IPS-18a (cell line): ENCODE measurements at regions not wholly inside any gene's neighbourhood (a gene's known extent, or its start where the extent isn't known, plus 50 kb on each side); places are given as distances from the start of the nearest gene placed in this dataset.
"Not testable (repeated sequence)": the region's sequence is repeated elsewhere in the genome, so short reads cannot be mapped to it uniquely, and the experiment has no call there.

Experiments
- H3K27ac ChIP-seq: one replicate; pipeline ENCODE4 v1.5.1; 2013; ENCODE audit warnings: low read length
- H3K27me3 ChIP-seq: one replicate; pipeline ENCODE4 v1.6.1; 2013; ENCODE audit warnings: mild to moderate bottlenecking, low read length; ENCODE audit not compliant: control insufficient read depth, insufficient read depth
- H3K36me3 ChIP-seq: one replicate; pipeline ENCODE4 v1.6.1; 2013; ENCODE audit warnings: low read depth, low read length; ENCODE audit not compliant: control insufficient read depth
- H3K4me1 ChIP-seq: one replicate; pipeline ENCODE4 v1.6.1; 2013; ENCODE audit warnings: low read depth, low read length; ENCODE audit not compliant: control insufficient read depth
- H3K4me3 ChIP-seq: one replicate; pipeline ENCODE4 v1.5.1; 2013; ENCODE audit warnings: low read length
- H3K9ac ChIP-seq: one replicate; pipeline ENCODE4 v1.6.1; 2013; ENCODE audit warnings: mild to moderate bottlenecking, low read length, moderate library complexity
- H3K9me3 ChIP-seq: one replicate; pipeline ENCODE4 v1.6.1; 2013; ENCODE audit warnings: low read depth, low read length; ENCODE audit not compliant: control insufficient read depth

- Histone ChIP-seq H3K9me3 (no peaks in the 10 kb centered on the region), H3K4me3 (no peak overlapping the region), H3K36me3 (no peaks in the 10 kb centered on the region), H3K27me3 (no peaks in the 10 kb centered on the region), H3K27ac (no peak overlapping the region), H3K4me1 (no peaks in the 10 kb centered on the region), H3K9ac (no peak overlapping the region)
Measured at GRCh38 chr5:136455409-136455808, 90.1 kb upstream of the TRPC7 start.

- Histone ChIP-seq H3K9ac (no peak overlapping the region), H3K27ac (no peak overlapping the region), H3K4me1 (no peaks in the 10 kb centered on the region), H3K27me3 (no peaks in the 10 kb centered on the region), H3K4me3 (no peak overlapping the region), H3K9me3 (no peaks in the 10 kb centered on the region), H3K36me3 (no peaks in the 10 kb centered on the region)
Measured at GRCh38 chr5:136453986-136454758, 88.8 kb upstream of the TRPC7 start.

GRCh38 chr5:136453199-136453598 is 87.9 kb upstream of the TRPC7 start:
- no peak overlapping the region for H3K27ac ChIP-seq
- no peaks in the 10 kb centered on the region for H3K27me3 ChIP-seq
- no peaks in the 10 kb centered on the region for H3K4me1 ChIP-seq
- no peak overlapping the region for H3K4me3 ChIP-seq
- no peaks in the 10 kb centered on the region for H3K9me3 ChIP-seq
- H3K36me3 ChIP-seq, result no peaks in the 10 kb centered on the region
- H3K9ac ChIP-seq, result no peak overlapping the region

GRCh38 chr5:136447576-136447975 is 82.2 kb upstream of the TRPC7 start:
- H3K9me3 ChIP-seq, H3K9ac ChIP-seq, H3K27ac ChIP-seq, H3K4me3 ChIP-seq, H3K27me3 ChIP-seq, H3K36me3 ChIP-seq, H3K4me1 ChIP-seq: not testable (repeated sequence)

- no peaks in the 10 kb centered on the region for H3K36me3 ChIP-seq
- H3K27ac ChIP-seq, result no peak overlapping the region
- no peaks in the 10 kb centered on the region for H3K4me1 ChIP-seq
- H3K9me3 ChIP-seq, result no peaks in the 10 kb centered on the region
- H3K9ac ChIP-seq, result no peak overlapping the region
- H3K27me3 ChIP-seq, result no peaks in the 10 kb centered on the region
- H3K4me3 ChIP-seq, result no peak overlapping the region
Measured at GRCh38 chr5:136446565-136446964, 81.2 kb upstream of the TRPC7 start.

- not testable (repeated sequence) for H3K4me1 ChIP-seq, H3K36me3 ChIP-seq, H3K27me3 ChIP-seq, H3K9ac ChIP-seq, H3K9me3 ChIP-seq, H3K4me3 ChIP-seq, H3K27ac ChIP-seq
Measured at GRCh38 chr5:136444099-136444498, 78.8 kb upstream of the TRPC7 start.

- no peaks in the 10 kb centered on the region for H3K4me1 ChIP-seq
Measured at GRCh38 chr5:136439367-136439766, 74.0 kb upstream of the TRPC7 start.

GRCh38 chr5:136435946-136436543 is 70.7 kb upstream of the TRPC7 start:
- Histone ChIP-seq H3K27me3 (no peaks in the 10 kb centered on the region), H3K9me3 (no peaks in the 10 kb centered on the region), H3K36me3 (no peaks in the 10 kb centered on the region)

More at GRCh38 chr5:136439367-136439766, 74.0 kb upstream of the TRPC7 start:
- Histone ChIP-seq H3K27ac (no peak overlapping the region), H3K4me3 (no peak overlapping the region), H3K9ac (no peak overlapping the region), H3K27me3 (no peaks in the 10 kb centered on the region), H3K36me3 (no peaks in the 10 kb centered on the region), H3K9me3 (no peaks in the 10 kb centered on the region)

GRCh38 chr5:136434795-136435194 is 69.5 kb upstream of the TRPC7 start:
- Histone ChIP-seq H3K4me1 (no peaks in the 10 kb centered on the region), H3K9ac (no peak overlapping the region), H3K27ac (no peak overlapping the region), H3K9me3 (no peaks in the 10 kb centered on the region), H3K27me3 (no peaks in the 10 kb centered on the region), H3K36me3 (no peaks in the 10 kb centered on the region), H3K4me3 (no peak overlapping the region)

More at GRCh38 chr5:136435946-136436543, 70.7 kb upstream of the TRPC7 start:
- Histone ChIP-seq H3K9ac (no peak overlapping the region), H3K4me3 (no peak overlapping the region), H3K27ac (no peak overlapping the region), H3K4me1 (no peaks in the 10 kb centered on the region)

GRCh38 chr5:136432705-136433104 is 67.4 kb upstream of the TRPC7 start:
- H3K9ac ChIP-seq, result no peak overlapping the region
- no peaks in the 10 kb centered on the region for H3K9me3 ChIP-seq
- H3K4me1 ChIP-seq, result no peaks in the 10 kb centered on the region
- H3K27ac ChIP-seq, result no peak overlapping the region
- no peaks in the 10 kb centered on the region for H3K36me3 ChIP-seq
- H3K4me3 ChIP-seq, result no peak overlapping the region
- no peaks in the 10 kb centered on the region for H3K27me3 ChIP-seq

- Histone ChIP-seq H3K9ac (no peak overlapping the region), H3K36me3 (no peaks in the 10 kb centered on the region), H3K4me3 (no peak overlapping the region), H3K4me1 (no peaks in the 10 kb centered on the region), H3K27me3 (no peaks in the 10 kb centered on the region), H3K27ac (no peak overlapping the region), H3K9me3 (no peaks in the 10 kb centered on the region)
Measured at GRCh38 chr5:136430081-136430480, 64.7 kb upstream of the TRPC7 start.

GRCh38 chr5:136427426-136427825 is 62.1 kb upstream of the TRPC7 start:
- H3K4me3 ChIP-seq, result no peak overlapping the region
- H3K36me3 ChIP-seq, result no peaks in the 10 kb centered on the region
- H3K27me3 ChIP-seq, result no peaks in the 10 kb centered on the region
- no peak overlapping the region for H3K27ac ChIP-seq
- H3K4me1 ChIP-seq, result no peaks in the 10 kb centered on the region
- H3K9ac ChIP-seq, result no peak overlapping the region
- H3K9me3 ChIP-seq, result no peaks in the 10 kb centered on the region
